OCI-LY7 (cell line): ENCODE measurements at regions not wholly inside any gene's neighbourhood (a gene's known extent, or its start where the extent isn't known, plus 50 kb on each side); places are given as distances from the start of the nearest gene placed in this dataset.

Experiments
- BruUV-seq: library from RNA; stranded (reverse); fragments of 400-500 nt; replicated peaks from 2 replicates; lab custom pipeline; 2021; lab: Mats Ljungman, UMichigan
- CTCF ChIA-PET: fragments of 300-600 bp; sonication (Branson Sonifier 250); formaldehyde crosslinking; loops from one replicate; lab custom pipeline; 2022; ENCODE audit warnings: antibody characterized with exemption; ENCODE audit not compliant: unreplicated experiment; lab: Charles Lee
- POLR2A ChIA-PET: fragments of 300-600 bp; sonication (Branson Sonifier 250); formaldehyde crosslinking; loops from one replicate; lab custom pipeline; 2022; ENCODE audit warnings: antibody characterized with exemption; lab: Charles Lee
- DNase-seq: peaks from one replicate; pipeline ENCODE4 v3.0.0-alpha.2; 2015; ENCODE audit warnings: low spot score
- H2AFZ ChIP-seq: fragments of 200-600 bp; sonication (generic), shearing (Covaris generic); 2 replicates; pipeline ENCODE4 v1.6.1; 2014; ENCODE audit warnings: mild to moderate bottlenecking, antibody characterized with exemption, low read length, moderate library complexity
- H3K27ac ChIP-seq: fragments of 200-600 bp; sonication (generic); 2 replicates; pipeline ENCODE4 v1.5.1; 2014; ENCODE audit warnings: mixed run types, low read depth, mild to moderate bottlenecking, moderate library complexity, low read length, inconsistent platforms; ENCODE audit not compliant: poor library complexity, severe bottlenecking
- H3K36me3 ChIP-seq: fragments of 200-600 bp; sonication (generic); 2 replicates; pipeline ENCODE4 v1.6.1; 2014; ENCODE audit warnings: mild to moderate bottlenecking, antibody characterized with exemption, low read length, moderate library complexity, mixed read lengths; ENCODE audit not compliant: insufficient read depth
- H3K4me1 ChIP-seq: fragments of 200-600 bp; sonication (generic); 2 replicates; pipeline ENCODE4 v1.5.1; 2014; ENCODE audit warnings: mild to moderate bottlenecking, low read length; ENCODE audit not compliant: insufficient read depth, poor library complexity, severe bottlenecking
- H3K4me2 ChIP-seq: fragments of 200-600 bp; sonication (generic); 2 replicates; pipeline ENCODE4 v1.6.1; 2014; ENCODE audit warnings: mild to moderate bottlenecking, low read length
- H3K4me3 ChIP-seq: fragments of 200-600 bp; sonication (generic); 2 replicates; pipeline ENCODE4 v1.5.1; 2014; ENCODE audit warnings: mild to moderate bottlenecking, low read depth, low read length; ENCODE audit not compliant: poor library complexity, severe bottlenecking
- H3K79me2 ChIP-seq: fragments of 200-600 bp; sonication (generic); 2 replicates; pipeline ENCODE4 v1.6.1; 2016; ENCODE audit warnings: low read depth, mild to moderate bottlenecking, low read length, moderate library complexity, mixed read lengths; ENCODE audit not compliant: insufficient read depth
- H3K9me2 ChIP-seq: fragments of 200-600 bp; sonication (generic); 2 replicates; pipeline ENCODE4 v1.6.1; 2016; ENCODE audit warnings: mild to moderate bottlenecking, low read length, mixed read lengths; ENCODE audit not compliant: insufficient read depth
- H3K9me3 ChIP-seq: fragments of 200-600 bp; sonication (generic); 2 replicates; pipeline ENCODE4 v1.6.1; 2014; ENCODE audit warnings: mild to moderate bottlenecking, mixed run types, low read length, mixed read lengths
- H4K20me1 ChIP-seq: fragments of 200-600 bp; sonication (generic); 2 replicates; pipeline ENCODE4 v1.6.1; 2014; ENCODE audit warnings: mild to moderate bottlenecking, antibody characterized with exemption, low read length, moderate library complexity, mixed read lengths; ENCODE audit not compliant: insufficient read depth
- EZH2phosphoT487 ChIP-seq: fragments of 200-600 bp; sonication (generic); IDR thresholded peaks from 2 replicates; pipeline ENCODE4 v1.6.1; 2018; ENCODE audit warnings: low read depth, borderline replicate concordance, mild to moderate bottlenecking, mixed run types, antibody characterized with exemption, low read length, moderate library complexity, mixed read lengths
- intact Hi-C: fragments of 100-400 bp; cut with micrococcal nuclease; formaldehyde crosslinking; loops from one replicate; pipeline ENCODE4 v1.10.0; 2022; ENCODE audit not compliant: unreplicated experiment
- TF ChIP-seq, protein P1 (sequence below): fragments of 200-600 bp; sonication (generic); conservative IDR thresholded peaks from 2 replicates; pipeline ENCODE4 v1.5.1; 2014; ENCODE audit warnings: mild to moderate bottlenecking, antibody characterized with exemption, low read length, moderate library complexity, mixed read lengths

DNA sequence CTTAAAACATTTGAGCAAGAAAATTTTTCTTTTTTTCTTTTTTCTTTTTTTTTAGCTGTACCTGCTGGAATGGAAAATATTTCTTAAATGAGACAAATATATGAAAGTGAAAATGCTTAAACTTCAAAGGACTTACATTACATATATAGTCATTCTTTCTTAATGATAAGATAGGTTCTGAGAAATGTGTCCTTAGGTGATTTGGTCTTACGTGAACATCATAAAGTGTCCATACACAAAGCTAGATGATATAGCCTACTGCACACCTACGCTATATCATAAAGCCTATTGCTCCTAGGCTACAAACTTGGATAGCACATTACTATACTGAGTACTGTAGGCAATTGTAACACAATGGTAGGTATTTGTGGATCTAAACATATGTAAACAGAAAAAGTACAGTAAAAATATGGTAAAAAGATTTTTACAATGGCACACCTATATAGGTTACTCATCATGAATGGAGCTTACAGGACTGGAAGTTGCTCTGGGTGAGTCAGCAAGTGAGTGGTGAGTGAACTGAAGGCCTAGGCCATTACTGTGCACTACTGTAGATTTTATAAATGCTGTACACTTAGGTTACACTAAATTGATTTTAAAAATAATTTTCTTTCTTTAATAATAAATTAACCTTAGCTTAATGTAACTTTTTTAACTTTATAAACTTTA, 54.6 kb downstream of the RPP21 start:
- TF ChIP-seq EZH2phosphoT487, result no peak
- TF ChIP-seq, protein P1, sequence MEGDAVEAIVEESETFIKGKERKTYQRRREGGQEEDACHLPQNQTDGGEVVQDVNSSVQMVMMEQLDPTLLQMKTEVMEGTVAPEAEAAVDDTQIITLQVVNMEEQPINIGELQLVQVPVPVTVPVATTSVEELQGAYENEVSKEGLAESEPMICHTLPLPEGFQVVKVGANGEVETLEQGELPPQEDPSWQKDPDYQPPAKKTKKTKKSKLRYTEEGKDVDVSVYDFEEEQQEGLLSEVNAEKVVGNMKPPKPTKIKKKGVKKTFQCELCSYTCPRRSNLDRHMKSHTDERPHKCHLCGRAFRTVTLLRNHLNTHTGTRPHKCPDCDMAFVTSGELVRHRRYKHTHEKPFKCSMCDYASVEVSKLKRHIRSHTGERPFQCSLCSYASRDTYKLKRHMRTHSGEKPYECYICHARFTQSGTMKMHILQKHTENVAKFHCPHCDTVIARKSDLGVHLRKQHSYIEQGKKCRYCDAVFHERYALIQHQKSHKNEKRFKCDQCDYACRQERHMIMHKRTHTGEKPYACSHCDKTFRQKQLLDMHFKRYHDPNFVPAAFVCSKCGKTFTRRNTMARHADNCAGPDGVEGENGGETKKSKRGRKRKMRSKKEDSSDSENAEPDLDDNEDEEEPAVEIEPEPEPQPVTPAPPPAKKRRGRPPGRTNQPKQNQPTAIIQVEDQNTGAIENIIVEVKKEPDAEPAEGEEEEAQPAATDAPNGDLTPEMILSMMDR, result no peak
- BruUV-seq, result no TSS peak
- H3K4me1 ChIP-seq, result no peaks in the 10 kb centered on the region
- ChIA-PET CTCF (no interaction called here), POLR2A (interaction anchor here (0.7 kb wide), 1 partner anchor 17 kb away, joined by 3 read pairs; no protein-coding TSS in a partner anchor)
- no peak for DNase-seq
- no peaks in the 10 kb centered on the region for H4K20me1 ChIP-seq
- intact Hi-C loops, result loop anchor here (5.0 kb wide), 1 partner anchor 358 kb away; no protein-coding TSS in a partner anchor
- no peaks in the 10 kb centered on the region for H3K9me3 ChIP-seq
- no peak overlapping the region for H3K4me2 ChIP-seq
- no peaks in the 10 kb centered on the region for H3K9me2 ChIP-seq
- H3K36me3 ChIP-seq, result no peaks in the 10 kb centered on the region
- no peaks in the 10 kb centered on the region for H3K79me2 ChIP-seq
- H2AFZ ChIP-seq, result no peak overlapping the region
- H3K4me3 ChIP-seq, result no peak overlapping the region
- no peak overlapping the region for H3K27ac ChIP-seq

DNA sequence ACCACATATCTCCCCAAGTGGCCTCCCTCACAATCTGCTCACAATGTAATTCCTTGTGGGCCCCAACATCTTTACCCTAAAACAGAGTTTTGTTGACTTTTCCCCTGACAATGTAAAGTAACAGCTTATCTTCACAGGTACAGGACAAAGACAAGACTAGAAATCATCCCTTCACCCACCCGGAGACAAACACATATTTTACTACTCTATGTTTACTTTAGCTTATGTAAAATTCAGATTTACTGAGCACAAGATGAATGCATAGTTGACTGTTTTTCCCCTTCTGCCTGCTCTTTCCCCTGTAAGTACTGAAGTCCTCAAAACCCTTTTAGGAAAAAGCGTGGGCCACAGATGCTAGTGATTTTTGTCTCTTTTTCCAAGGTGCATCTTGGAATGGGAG, 61.0 kb downstream of the RPP21 start:
- Histone ChIP-seq H3K36me3 (no peaks in the 10 kb centered on the region), H3K4me2 (no peak overlapping the region), H3K4me3 (no peak overlapping the region), H3K9me2 (no peaks in the 10 kb centered on the region), H3K9me3 (no peaks in the 10 kb centered on the region), H2AFZ (no peak overlapping the region), H4K20me1 (no peaks in the 10 kb centered on the region), H3K4me1 (no peaks in the 10 kb centered on the region), H3K27ac (no peak overlapping the region), H3K79me2 (no peaks in the 10 kb centered on the region)
- ChIA-PET POLR2A (no interaction called here), CTCF (no interaction called here)
- intact Hi-C loops, result no loop called here
- no TSS peak for BruUV-seq
- TF ChIP-seq, protein P1, result no peak
- no peak for TF ChIP-seq EZH2phosphoT487
- no peak for DNase-seq

DNA sequence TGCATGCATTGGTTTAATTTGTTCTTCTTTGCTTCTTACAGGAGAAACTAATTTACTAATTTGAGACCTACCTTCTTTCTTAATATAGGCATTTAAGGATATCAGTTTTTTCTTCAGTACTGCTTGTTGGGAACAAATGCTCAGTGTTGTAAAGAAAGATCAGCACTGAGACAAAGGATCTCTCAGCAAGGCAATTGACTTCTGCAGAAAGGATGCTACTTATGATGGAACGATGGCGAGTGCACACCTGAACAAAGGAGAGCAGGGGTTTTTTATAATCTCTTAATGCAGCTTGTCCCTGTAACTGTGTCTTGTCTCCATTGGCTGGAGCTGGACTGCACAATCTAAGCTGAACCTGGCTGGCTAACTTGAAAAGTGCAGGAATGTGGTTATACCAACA, 64.2 kb downstream of the RPP21 start:
- Histone ChIP-seq H2AFZ (no peak overlapping the region), H3K9me3 (no peaks in the 10 kb centered on the region), H3K79me2 (no peaks in the 10 kb centered on the region), H3K36me3 (no peaks in the 10 kb centered on the region), H3K9me2 (no peaks in the 10 kb centered on the region), H3K27ac (no peak overlapping the region), H3K4me3 (no peak overlapping the region), H4K20me1 (no peaks in the 10 kb centered on the region), H3K4me1 (no peaks in the 10 kb centered on the region), H3K4me2 (no peak overlapping the region)
- ChIA-PET CTCF (no interaction called here), POLR2A (no interaction called here)
- BruUV-seq, result no TSS peak
- intact Hi-C loops, result no loop called here
- no peak for TF ChIP-seq EZH2phosphoT487
- TF ChIP-seq, protein P1, result no peak
- no peak for DNase-seq
